ENCODE measurements at regions not wholly inside any gene's neighbourhood (a gene's known extent, or its start where the extent isn't known, plus 50 kb on each side); places are given as distances from the start of the nearest gene placed in this dataset.

- Histone ChIP-seq H3K79me2 (ENCODE audit: insufficient read depth, low read length) (no peaks in the 10 kb centered on the region), H3K9ac (ENCODE audit: low read length) (no peak overlapping the region), H3K4me1 (ENCODE audit: control insufficient read depth in 1 of 2, insufficient read depth in 2 of 2, low read length in 2 of 2) (no peaks in the 10 kb centered on the region), H3K9me2 (ENCODE audit: insufficient read depth) (no peaks in the 10 kb centered on the region), H3K36me3 (ENCODE audit: control insufficient read depth in 1 of 2, insufficient read depth in 2 of 2, low read length in 2 of 2) (no peaks in the 10 kb centered on the region), H4K20me1 (ENCODE audit: insufficient read depth) (no peaks in the 10 kb centered on the region), H3K27me3 (ENCODE audit: insufficient read depth, low read length) (peaks cover 60% of the 10 kb centered on the region), H3K4me3 (replicated peaks in 1 of 2; ENCODE audit: low read depth in 1 of 2, low read length in 2 of 2) (no peak overlapping the region), H3K27ac (ENCODE audit: low read depth, low read length) (no peak overlapping the region), H2AFZ (ENCODE audit: low read depth, low read length, poor library complexity, severe bottlenecking) (no peak overlapping the region), H3K4me2 (ENCODE audit: low read length) (no peak overlapping the region), H3K9me3 (ENCODE audit: control insufficient read depth in 1 of 2, insufficient read depth in 1 of 2, low read depth in 1 of 2, low read length in 2 of 2) (no peaks in the 10 kb centered on the region)
- intact Hi-C loops (cut with micrococcal nuclease): no loop called here
- ATAC-seq (no peak), DNase-seq (ENCODE audit: low read depth, low spot score) (no peak)
- TF ChIP-seq, protein P1, sequence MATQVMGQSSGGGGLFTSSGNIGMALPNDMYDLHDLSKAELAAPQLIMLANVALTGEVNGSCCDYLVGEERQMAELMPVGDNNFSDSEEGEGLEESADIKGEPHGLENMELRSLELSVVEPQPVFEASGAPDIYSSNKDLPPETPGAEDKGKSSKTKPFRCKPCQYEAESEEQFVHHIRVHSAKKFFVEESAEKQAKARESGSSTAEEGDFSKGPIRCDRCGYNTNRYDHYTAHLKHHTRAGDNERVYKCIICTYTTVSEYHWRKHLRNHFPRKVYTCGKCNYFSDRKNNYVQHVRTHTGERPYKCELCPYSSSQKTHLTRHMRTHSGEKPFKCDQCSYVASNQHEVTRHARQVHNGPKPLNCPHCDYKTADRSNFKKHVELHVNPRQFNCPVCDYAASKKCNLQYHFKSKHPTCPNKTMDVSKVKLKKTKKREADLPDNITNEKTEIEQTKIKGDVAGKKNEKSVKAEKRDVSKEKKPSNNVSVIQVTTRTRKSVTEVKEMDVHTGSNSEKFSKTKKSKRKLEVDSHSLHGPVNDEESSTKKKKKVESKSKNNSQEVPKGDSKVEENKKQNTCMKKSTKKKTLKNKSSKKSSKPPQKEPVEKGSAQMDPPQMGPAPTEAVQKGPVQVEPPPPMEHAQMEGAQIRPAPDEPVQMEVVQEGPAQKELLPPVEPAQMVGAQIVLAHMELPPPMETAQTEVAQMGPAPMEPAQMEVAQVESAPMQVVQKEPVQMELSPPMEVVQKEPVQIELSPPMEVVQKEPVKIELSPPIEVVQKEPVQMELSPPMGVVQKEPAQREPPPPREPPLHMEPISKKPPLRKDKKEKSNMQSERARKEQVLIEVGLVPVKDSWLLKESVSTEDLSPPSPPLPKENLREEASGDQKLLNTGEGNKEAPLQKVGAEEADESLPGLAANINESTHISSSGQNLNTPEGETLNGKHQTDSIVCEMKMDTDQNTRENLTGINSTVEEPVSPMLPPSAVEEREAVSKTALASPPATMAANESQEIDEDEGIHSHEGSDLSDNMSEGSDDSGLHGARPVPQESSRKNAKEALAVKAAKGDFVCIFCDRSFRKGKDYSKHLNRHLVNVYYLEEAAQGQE (IDR thresholded peaks at IDR 0.05; ENCODE audit: low read depth): no peak
- TF ChIP-seq SP1 (IDR thresholded peaks at IDR 0.05; ENCODE audit: low read depth) (no peak), POLR2AphosphoS5 (IDR thresholded peaks at IDR 0.05; ENCODE audit: low read depth, low read length) (no peak)
- ChIA-PET CTCF (no interaction called here), POLR2A (no interaction called here), RAD21 (ENCODE audit: low non-redundant PET in 1 of 2, low total read pairs in 2 of 2, uncharacterized antibody in 2 of 2, unreplicated experiment in 2 of 2) (no interaction called here)
- BruUV-seq (replicated peaks): no TSS peak
These were observed 394.1 kb downstream of the RRAGC start for GRCh38 chr1:38465460-38465859.

GRCh38 chr1:38464071-38464661 lies 395.4 kb downstream of the RRAGC start:
- RAD21 ChIA-PET (ENCODE audit: low non-redundant PET in 1 of 2, low total read pairs in 2 of 2, uncharacterized antibody in 2 of 2, unreplicated experiment in 2 of 2): no interaction called here

More at GRCh38 chr1:38464071-38464661, 395.4 kb downstream of the RRAGC start:
- no peak for ATAC-seq
- peaks cover 66% of the 10 kb centered on the region for H3K27me3 ChIP-seq (ENCODE audit: insufficient read depth, low read length)
- DNase-seq (ENCODE audit: low read depth, low spot score): no peak
- no peak overlapping the region for H3K4me2 ChIP-seq (ENCODE audit: low read length)
- intact Hi-C loops (cut with micrococcal nuclease): no loop called here
- H3K9me3 ChIP-seq (ENCODE audit: control insufficient read depth in 1 of 2, insufficient read depth in 1 of 2, low read depth in 1 of 2, low read length in 2 of 2): no peaks in the 10 kb centered on the region
- CTCF ChIA-PET: no interaction called here
- POLR2A ChIA-PET: interaction anchor here (0.6 kb wide), 1 partner anchor 135 kb away, joined by 3 read pairs; no protein-coding TSS in a partner anchor
- no peaks in the 10 kb centered on the region for H3K4me1 ChIP-seq (ENCODE audit: control insufficient read depth in 1 of 2, insufficient read depth in 2 of 2, low read length in 2 of 2)
- H3K9me2 ChIP-seq (ENCODE audit: insufficient read depth): no peaks in the 10 kb centered on the region
- H4K20me1 ChIP-seq (ENCODE audit: insufficient read depth): no peaks in the 10 kb centered on the region
- H3K79me2 ChIP-seq (ENCODE audit: insufficient read depth, low read length): no peaks in the 10 kb centered on the region
- no TSS peak for BruUV-seq (replicated peaks)
- no peak overlapping the region for H2AFZ ChIP-seq (ENCODE audit: low read depth, low read length, poor library complexity, severe bottlenecking)
- no peak overlapping the region for H3K27ac ChIP-seq (ENCODE audit: low read depth, low read length)
- no peak overlapping the region for H3K4me3 ChIP-seq (replicated peaks in 1 of 2; ENCODE audit: low read depth in 1 of 2, low read length in 2 of 2)
- H3K9ac ChIP-seq (ENCODE audit: low read length): no peak overlapping the region
- no peaks in the 10 kb centered on the region for H3K36me3 ChIP-seq (ENCODE audit: control insufficient read depth in 1 of 2, insufficient read depth in 2 of 2, low read length in 2 of 2)
- TF ChIP-seq, protein P2, sequence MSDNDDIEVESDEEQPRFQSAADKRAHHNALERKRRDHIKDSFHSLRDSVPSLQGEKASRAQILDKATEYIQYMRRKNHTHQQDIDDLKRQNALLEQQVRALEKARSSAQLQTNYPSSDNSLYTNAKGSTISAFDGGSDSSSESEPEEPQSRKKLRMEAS (IDR thresholded peaks at IDR 0.05): no peak
- TF ChIP-seq CEBPB (IDR thresholded peaks at IDR 0.05; ENCODE audit: low read depth) (no peak), ZFX (IDR thresholded peaks at IDR 0.05) (no peak), POLR2AphosphoS5 (IDR thresholded peaks at IDR 0.05; ENCODE audit: low read depth, low read length) (no peak), CBX3 (IDR thresholded peaks at IDR 0.05; ENCODE audit: low read depth) (no peak), SRF (IDR thresholded peaks at IDR 0.05; ENCODE audit: low read depth) (no peak), ZBTB33 (IDR thresholded peaks at IDR 0.05; ENCODE audit: extremely low read depth, insufficient replicate concordance, low read length) (no peak), SP1 (IDR thresholded peaks at IDR 0.05; ENCODE audit: low read depth) (no peak), ELF1 (IDR thresholded peaks at IDR 0.05; ENCODE audit: borderline replicate concordance, low read depth) (no peak), EZH2phosphoT487 (IDR thresholded peaks at IDR 0.05; ENCODE audit: borderline replicate concordance) (no peak)
- TF ChIP-seq, protein P3, sequence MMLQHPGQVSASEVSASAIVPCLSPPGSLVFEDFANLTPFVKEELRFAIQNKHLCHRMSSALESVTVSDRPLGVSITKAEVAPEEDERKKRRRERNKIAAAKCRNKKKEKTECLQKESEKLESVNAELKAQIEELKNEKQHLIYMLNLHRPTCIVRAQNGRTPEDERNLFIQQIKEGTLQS (IDR thresholded peaks at IDR 0.05): no peak
